Body of pancreas (tissue), 4 donors: ENCODE measurements at regions not wholly inside any gene's neighbourhood (a gene's known extent, or its start where the extent isn't known, plus 50 kb on each side); places are given as distances from the start of the nearest gene placed in this dataset. TPM values are rescaled to one million over a fixed set of nuclear protein-coding genes. Genes with fewer than 3 reads are reported as not detected.

Source experiments
- ATAC-seq: fragments of 150-250 bp; one replicate; pipeline ENCODE4 v1.9.1; 2016
- DNase-seq, 4 donors: peaks; one replicate each; pipeline ENCODE4 v3.0.0-alpha.2; 2019
- H3K27ac ChIP-seq, 4 donors: fragments of 200-600 bp; sonication (generic); 1 replicate in 3 of 4; 2 replicates in 1 of 4; pipeline versions ENCODE4 v1.5.1 to v1.6.1; 2016 to 2019; ENCODE audit warnings: mild to moderate bottlenecking in 1 of 4, mixed read lengths in 1 of 4, moderate library complexity in 1 of 4
- H3K27me3 ChIP-seq, 2 donors: fragments of 200-600 bp; sonication (generic); one replicate each; pipeline ENCODE4 v1.6.0; 2016; ENCODE audit warnings: mild to moderate bottlenecking in 1 of 2
- H3K36me3 ChIP-seq, 2 donors: fragments of 200-600 bp; sonication (generic); replicated peaks in 1 of 2; 2 replicates each; pipeline ENCODE4 v1.5.1; 2016; ENCODE audit warnings: low read depth in 2 of 2; ENCODE audit not compliant: insufficient read depth in 1 of 2
- H3K4me1 ChIP-seq: fragments of 200-600 bp; sonication (generic); one replicate; pipeline ENCODE4 v1.6.0; 2016
- H3K4me3 ChIP-seq, 2 donors: fragments of 200-600 bp; sonication (generic); 1 replicate in 1 of 2; 2 replicates in 1 of 2; pipeline ENCODE4 v1.5.1; 2016 to 2019
- H3K9me3 ChIP-seq, 3 donors: fragments of 200-600 bp; sonication (generic); 1 replicate in 2 of 3; 2 replicates in 1 of 3; pipeline ENCODE4 v1.5.1; 2016
- CTCF ChIP-seq, 7 experiments: fragments of 450-650 bp in 4 of 7; fragments of 200-600 bp in 3 of 7; sonication (generic) in 3 of 7; IDR thresholded peaks; one replicate each; pipeline ENCODE4 v1.5.1; 2016 to 2019; ENCODE audit warnings: antibody characterized with exemption in 7 of 7
- POLR2A ChIP-seq, 3 donors: fragments of 450-650 bp; IDR thresholded peaks; one replicate each; pipeline ENCODE4 v1.6.1; 2016; ENCODE audit warnings: antibody characterized with exemption in 3 of 3, mild to moderate bottlenecking in 2 of 3
- WGBS, 2 donors: methylation state at CpG; one replicate each; pipeline ENCODE4 v1.1.5; 2017; 5-methylcytosine and 5-hydroxymethylcytosine counted together
- intact Hi-C: fragments of 100-400 bp; cut with DNase I; formaldehyde crosslinking; loops from one replicate; pipeline ENCODE4 v1.15.1; 2023
- small RNA-seq: library from RNA; depleted of rRNA; stranded (forward); fragments of <200 nt; gene quantifications from one replicate; pipeline ENCODE3, GENCODE V24; 2016

- H3K27me3 ChIP-seq = no peaks in the 10 kb centered on the region
- H3K4me3 ChIP-seq = no peak overlapping the region
- intact Hi-C loops = no loop called here
- no peak for TF ChIP-seq CTCF (IDR thresholded peaks at IDR 0.05)
- TF ChIP-seq POLR2A (IDR thresholded peaks at IDR 0.05) = no peak
- ATAC-seq (no peak), DNase-seq (no peak)
- no peaks in the 10 kb centered on the region for H3K9me3 ChIP-seq
- H3K36me3 ChIP-seq = no peaks in the 10 kb centered on the region
- WGBS, 2 donors = 48 to 54% methylated on average over 1 of the region's 1 CpG
- no peak overlapping the region for H3K27ac ChIP-seq
- H3K4me1 ChIP-seq = no peaks in the 10 kb centered on the region
These were observed 53.8 kb upstream of the PAPPA start for GRCh38 chr9:116099821-116100220.

GRCh38 chr9:116100711-116101121 is 52.9 kb upstream of the PAPPA start:
- DNase-seq (no peak), ATAC-seq (no peak)
- WGBS, 2 donors = 45 to 50% methylated on average over 3 of the region's 3 CpGs
- no peaks in the 10 kb centered on the region for H3K36me3 ChIP-seq
- H3K27ac ChIP-seq = no peak overlapping the region
- intact Hi-C loops = no loop called here
- no peak overlapping the region for H3K4me3 ChIP-seq
- no peaks in the 10 kb centered on the region for H3K27me3 ChIP-seq
- H3K9me3 ChIP-seq = no peaks in the 10 kb centered on the region
- TF ChIP-seq CTCF (IDR thresholded peaks at IDR 0.05) = no peak
- TF ChIP-seq POLR2A (IDR thresholded peaks at IDR 0.05) = no peak
- no peaks in the 10 kb centered on the region for H3K4me1 ChIP-seq

- DNase-seq = no peak
- H3K36me3 ChIP-seq = no peaks in the 10 kb centered on the region
- H3K4me3 ChIP-seq = no peak overlapping the region
- no peaks in the 10 kb centered on the region for H3K27me3 ChIP-seq
- ATAC-seq = peak; percentile 27
- H3K4me1 ChIP-seq = no peaks in the 10 kb centered on the region
- 15 to 35% methylated on average over 1 of the region's 1 CpG for whole genome bisulfite sequencing, 2 donors
- H3K9me3 ChIP-seq = no peaks in the 10 kb centered on the region
- no peak overlapping the region for H3K27ac ChIP-seq
- no peak for TF ChIP-seq POLR2A (IDR thresholded peaks at IDR 0.05)
- TF ChIP-seq CTCF (IDR thresholded peaks at IDR 0.05) = no peak
- intact Hi-C loops = no loop called here
These were observed 52.1 kb upstream of the PAPPA start for GRCh38 chr9:116101516-116101915.

- H3K4me3 ChIP-seq = no peak overlapping the region
- H3K4me1 ChIP-seq = no peaks in the 10 kb centered on the region
- no peaks in the 10 kb centered on the region for H3K36me3 ChIP-seq
- H3K27me3 ChIP-seq = no peaks in the 10 kb centered on the region
- no peak for TF ChIP-seq CTCF (IDR thresholded peaks at IDR 0.05)
- TF ChIP-seq POLR2A (IDR thresholded peaks at IDR 0.05) = no peak
- ATAC-seq (no peak), DNase-seq (no peak)
- WGBS, 2 donors = 68 to 76% methylated on average over 6 of the region's 6 CpGs
- no peaks in the 10 kb centered on the region for H3K9me3 ChIP-seq
- no peak overlapping the region for H3K27ac ChIP-seq
- intact Hi-C loops = no loop called here
These were observed 51.0 kb upstream of the PAPPA start for GRCh38 chr9:116102596-116102995.

Small RNA genes in the stretch of these regions (small RNA-seq; reads per million reads assigned to genes)
- gene RF00004 = not detected
